Medulla oblongata (tissue), 1 donor: ENCODE measurements at regions not wholly inside any gene's neighbourhood (a gene's known extent, or its start where the extent isn't known, plus 50 kb on each side); places are given as distances from the start of the nearest gene placed in this dataset.
"Not testable (repeated sequence)": the region's sequence is repeated elsewhere in the genome, so short reads cannot be mapped to it uniquely, and the experiment has no call there.

ENCODE experiments used
- DNase-seq: peaks from one replicate; pipeline ENCODE4 v3.0.0-alpha.2; 2015; ENCODE audit errors: extremely low spot score

DNA sequence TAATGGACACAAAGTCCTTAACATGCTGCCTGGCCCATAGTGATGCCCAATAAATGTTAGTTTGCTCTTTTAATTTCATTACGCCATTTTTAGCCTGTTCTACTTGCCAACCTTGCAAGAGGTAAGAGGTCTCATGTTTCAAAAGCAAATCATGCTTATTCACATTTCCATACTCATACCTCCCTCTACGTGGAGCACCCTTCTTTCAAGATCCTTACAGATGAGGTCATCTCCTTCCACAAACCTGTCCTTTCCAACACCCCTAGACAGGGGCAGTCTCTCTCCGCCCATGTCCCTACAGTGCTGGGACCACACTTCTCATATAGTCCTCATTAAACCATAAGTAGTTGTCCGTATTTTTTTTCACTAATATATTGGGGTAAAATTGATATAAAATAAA lies 271.3 kb downstream of the FGFR2 start:
- no peak for DNase-seq

DNA sequence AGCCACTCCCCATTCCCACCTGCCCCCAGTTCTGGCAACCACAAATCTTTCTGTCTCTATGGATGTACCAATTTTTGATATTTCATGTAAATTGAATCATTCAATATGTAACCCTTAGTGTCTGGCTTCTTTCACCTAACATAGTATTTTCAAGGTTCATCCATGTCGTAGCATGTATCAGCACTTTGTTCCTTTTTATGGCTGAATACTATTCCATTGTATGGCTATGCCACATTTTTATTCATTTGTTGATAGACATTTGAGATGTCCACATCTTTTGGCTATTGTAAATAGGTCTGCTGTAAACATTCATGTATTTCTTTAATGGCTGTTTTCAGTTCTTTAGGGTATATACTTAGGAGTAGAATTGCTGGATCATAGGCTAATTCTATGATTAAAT lies 270.5 kb downstream of the FGFR2 start:
- DNase-seq: no peak

DNA sequence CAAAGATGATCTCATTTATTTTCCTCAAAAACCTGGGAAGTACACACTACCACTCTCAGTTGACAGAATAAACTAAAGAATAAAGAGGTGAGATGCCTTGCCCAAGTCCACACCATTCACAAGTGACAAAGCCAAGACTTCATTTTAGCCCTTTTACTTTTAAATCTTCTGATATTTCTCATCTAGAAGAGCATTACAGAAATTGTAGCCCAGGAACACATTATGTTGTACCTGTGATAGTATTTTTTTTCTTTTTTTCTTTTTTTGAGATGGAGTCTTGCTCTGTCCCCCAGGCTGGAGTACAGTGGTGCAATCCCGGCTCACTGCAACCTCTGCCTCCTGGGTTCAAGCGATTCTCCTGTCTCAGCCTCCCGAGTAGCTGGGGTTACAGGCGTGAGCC lies 268.6 kb downstream of the FGFR2 start:
- DNase-seq: not testable (repeated sequence)

DNA sequence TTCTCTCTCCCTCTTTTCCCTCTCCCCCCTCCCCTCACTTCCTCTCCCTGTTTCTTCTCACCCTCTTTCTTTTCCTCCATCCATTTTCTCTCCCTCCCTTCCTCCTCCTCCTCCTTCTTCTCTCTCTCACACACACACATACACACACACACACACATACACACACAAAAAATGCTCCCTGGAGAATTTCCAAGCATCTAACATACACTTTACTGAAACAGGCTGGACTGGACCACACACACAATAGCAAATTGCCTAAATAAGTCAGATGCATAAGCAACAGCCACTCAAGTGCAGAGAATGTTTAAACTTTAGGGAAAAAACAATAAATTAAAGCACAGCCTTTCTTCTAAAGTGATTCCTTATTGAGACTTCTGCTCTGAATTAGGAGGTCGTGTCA lies 267.7 kb downstream of the FGFR2 start:
- no peak for DNase-seq

DNA sequence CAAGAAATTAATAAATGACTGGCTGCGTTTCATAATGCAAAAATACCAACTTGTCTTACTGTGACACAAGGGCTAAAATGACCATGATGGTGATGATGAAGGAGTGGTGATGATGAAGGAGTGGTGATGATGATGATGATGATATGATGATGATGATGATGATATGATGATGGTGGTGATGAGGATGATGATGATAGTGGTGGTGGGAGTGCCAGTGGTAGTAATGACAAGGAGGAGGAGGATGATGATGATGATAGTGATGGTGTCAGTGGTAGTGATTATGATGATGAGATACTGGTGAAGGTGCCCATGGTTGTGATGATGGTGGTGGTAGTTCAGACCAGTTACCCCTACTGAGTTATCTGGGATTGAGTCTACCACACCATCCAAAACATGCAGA lies 265.9 kb downstream of the FGFR2 start:
- no peak for DNase-seq

DNA sequence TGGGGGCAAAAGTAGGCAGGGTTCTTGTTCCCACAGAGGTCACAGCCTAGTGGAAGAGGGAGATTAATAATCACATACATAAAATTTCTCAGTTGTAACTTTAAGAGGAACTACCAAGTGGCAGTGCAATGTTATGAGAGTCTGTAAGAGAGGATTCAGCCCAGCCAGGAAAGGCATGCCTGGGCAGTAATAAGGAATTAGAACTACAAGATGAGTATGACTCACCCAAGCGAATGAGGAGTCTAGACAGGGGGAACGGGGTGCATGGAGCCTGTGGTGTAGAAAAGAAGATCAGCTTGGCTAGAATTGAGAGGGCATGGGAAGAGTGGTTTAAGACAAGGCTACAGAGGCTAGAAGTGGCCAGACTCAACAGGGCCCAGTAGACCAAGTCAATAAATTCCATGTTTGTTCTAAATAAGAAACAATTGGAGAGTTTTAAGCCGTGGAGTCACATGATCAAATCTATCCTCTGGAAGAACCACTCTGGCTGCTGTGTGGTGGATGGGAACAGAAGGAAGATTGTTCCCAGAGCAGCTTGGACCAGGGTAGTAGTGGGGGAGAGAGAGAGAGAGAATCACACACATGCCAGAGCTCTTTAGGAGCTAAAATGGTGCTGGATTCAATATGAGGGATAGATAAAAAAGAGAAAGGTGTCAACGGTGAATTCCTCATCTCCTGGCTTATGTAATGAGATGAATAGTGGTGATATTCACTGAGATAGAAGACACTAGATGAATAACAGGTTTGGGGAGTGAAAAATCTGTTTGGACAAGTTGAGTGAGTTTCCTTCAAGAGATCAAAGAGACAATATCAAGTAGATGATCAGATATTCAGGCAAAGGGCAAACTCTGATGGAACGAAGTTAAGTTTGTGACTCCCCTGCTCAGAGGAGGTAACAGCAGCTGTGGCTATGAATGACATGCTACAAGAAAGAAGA lies 265.1 kb downstream of the FGFR2 start:
- peak; percentile 38 for DNase-seq

DNA sequence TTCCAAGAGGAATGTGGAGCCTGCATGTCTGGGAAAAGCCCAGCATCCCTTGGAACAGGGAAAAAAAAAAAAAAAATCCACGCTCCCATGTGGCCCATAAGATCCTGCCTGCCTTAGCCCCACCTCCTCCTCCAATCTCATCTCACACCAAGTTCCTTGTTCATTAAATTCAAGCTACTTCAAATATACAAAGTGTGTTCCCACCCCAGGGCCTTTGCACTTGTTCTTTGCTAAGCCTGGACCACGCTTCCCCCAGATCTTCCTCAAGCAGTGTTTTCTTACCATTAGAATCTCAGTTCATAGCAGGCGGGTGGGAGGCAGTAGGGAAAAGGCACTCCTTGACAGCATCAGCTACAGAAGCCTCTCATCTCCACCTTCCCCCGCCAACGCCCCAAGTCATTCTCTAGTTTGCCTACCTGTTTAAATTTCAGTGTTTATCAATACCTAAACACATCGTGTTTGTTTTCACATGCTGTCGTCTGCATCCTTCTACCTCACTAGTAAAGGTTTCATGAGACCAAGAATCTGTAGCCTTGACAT lies 262.8 kb downstream of the FGFR2 start:
- no peak for DNase-seq

DNA sequence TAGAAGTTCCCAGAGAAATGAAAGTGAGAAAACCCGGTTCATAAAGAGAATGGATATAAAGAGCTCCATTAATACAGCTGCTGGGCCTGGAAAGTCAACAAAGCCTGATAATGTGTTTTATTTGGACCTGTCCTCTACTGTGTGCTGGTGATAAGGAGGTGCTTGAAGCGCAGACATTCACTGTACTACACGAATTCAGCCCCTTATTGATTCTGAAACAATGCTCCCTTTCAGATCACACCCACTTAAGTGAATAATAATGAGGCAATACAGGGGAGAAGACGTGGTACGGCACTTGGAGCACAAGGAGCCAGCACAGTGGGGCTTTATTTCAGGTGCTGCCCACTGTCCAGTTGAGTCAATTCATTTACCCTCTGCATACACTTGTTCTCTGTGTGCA lies 260.8 kb downstream of the FGFR2 start:
- DNase-seq: peak; percentile 13

DNA sequence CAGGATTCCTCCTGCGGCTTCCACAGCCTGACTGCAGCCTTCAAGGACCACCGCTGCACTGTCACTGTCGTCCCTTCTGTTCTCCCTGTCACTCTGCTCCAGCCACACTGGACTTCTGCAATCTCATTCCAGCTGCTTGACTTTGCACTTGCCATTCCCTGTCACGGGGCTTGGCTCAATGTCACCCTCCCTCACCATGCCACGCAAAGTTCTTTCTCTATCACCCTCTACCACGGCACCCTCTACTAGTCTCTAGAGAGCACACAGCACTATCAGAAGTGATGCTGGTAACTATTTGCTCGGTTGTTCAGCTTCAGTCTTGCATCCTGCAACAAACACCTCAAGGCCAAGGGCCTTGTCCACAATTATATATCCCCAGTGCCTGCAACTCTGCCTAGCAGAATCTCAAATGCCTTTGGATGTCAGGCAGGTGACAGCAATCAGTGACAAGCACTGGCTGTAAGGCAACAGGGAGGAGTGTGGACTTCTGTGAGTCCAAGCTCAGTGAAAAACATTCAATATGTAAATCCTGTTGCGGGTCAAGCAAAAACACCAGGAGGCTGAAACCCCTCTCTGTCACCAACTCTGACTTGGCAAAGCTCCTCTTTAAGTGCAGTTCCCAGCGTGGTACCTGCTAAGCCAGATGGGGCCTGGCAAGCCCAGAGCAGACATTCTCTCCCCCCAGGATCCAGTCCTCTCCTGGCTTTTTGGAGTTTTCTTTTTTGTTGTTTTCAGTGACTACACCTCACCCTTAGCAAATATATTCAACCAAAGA lies 259.9 kb downstream of the FGFR2 start:
- DNase-seq: no peak

DNA sequence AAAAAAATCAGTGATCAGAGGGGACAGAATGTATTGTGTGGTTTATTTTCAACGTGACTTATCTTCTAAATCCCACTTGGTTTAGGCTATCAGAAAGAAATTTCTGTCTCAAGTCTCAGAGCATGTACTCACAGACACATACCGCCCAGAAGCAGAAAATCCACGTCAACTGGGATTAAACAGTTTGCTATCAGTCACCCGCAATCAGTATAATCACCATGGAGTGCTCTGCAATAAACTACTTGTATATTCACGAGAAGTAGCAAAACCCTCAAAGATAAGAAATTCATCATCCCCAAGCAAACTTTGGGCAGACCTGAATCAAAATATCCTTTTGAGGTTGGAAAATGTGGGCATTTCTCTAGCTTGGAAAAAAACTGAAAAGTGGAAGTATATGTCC lies 259.1 kb downstream of the FGFR2 start:
- DNase-seq: no peak

DNA sequence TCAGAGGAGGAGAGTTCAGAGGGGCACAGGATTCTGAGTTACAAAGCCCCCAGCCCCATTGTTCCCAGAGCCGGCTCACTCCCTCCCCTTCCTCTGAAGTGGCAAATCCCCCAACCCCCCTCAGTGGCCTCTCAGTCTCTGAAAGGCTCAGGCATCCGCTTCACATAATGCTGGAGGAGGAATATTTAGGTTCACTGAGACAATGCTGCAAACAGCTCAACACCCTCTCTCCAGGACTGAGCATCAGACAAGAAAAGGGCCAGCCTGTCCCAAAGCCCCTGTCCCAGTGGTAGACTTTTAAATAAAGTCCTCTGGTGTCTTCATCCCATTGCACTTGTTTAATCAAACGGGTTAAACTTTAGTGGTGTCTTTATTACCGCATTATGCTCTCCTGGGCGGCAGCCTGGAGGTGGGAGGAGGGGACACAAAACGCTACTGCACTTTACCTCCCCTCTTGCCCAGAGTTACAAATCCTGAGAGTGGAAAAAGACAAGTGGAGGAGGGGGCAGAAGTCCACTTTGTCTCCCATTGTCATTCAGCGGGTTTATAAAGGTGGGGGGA lies 257.9 kb downstream of the FGFR2 start:
- no peak for DNase-seq

DNA sequence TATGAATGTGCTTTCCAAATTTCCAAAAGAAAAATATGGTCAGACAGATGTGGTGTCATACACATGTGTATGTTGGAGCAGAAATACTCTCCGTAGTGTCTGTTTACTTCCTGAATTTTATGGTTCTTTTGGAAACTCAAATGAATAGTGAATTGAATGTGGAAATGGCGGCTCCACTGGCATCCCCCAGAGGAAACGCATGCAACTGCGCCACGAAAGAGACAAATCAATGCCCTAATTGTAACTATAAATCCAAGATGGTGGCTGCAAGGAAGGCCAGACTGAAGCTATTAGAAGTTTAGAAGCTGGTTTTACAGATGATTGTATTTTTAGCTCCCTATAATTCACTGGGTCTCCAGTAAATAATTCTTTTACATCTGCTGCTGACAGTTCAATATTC lies 246.7 kb downstream of the FGFR2 start:
- DNase-seq: no peak

DNA sequence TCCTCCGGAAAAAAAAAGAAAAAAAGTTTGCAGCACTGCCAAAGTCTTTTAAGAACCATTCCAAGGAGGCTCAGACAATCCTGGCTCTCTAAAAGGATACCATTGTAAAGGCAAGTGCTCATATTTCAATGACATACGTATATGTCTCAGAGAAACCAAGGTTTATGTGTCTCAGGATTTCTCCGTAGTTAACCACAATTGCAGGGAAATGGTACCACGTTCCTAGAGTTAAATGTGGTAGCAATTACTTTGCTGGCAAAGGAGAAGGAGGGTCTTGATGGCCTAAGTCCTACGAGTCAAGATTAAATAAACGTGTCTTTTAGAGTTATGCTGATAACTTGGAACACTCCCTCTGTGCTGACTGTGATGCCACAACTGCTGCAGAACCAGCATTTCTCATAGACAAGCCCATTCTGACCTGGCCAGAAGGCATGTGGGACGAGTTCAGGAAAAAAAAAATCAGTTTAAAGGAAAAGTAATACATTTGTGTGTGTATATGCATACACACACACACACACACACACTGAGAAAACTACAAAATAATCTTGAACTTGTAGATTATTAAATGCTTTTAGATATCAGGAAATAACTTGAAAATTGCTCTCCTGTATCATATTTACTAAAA lies 245.9 kb downstream of the FGFR2 start:
- DNase-seq: no peak

DNA sequence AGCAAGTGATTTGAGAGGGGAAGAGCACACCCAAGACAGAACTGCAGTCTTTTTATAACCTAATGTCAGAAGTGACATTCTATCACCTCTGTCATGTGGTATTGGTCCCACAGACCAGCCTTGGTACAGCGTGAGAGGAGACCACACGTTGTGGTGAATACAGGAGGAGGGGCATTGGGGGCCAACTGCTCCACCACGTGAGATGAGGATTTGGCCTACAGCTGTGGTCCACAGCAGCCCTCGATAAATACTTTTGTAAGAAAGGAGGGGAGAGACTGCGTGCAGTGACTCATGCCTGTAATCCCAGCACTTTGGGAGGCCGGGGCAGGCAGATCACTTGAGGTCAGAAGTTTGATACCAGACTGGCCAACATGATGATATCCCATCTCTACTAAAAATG lies 243.1 kb downstream of the FGFR2 start:
- DNase-seq: no peak

DNA sequence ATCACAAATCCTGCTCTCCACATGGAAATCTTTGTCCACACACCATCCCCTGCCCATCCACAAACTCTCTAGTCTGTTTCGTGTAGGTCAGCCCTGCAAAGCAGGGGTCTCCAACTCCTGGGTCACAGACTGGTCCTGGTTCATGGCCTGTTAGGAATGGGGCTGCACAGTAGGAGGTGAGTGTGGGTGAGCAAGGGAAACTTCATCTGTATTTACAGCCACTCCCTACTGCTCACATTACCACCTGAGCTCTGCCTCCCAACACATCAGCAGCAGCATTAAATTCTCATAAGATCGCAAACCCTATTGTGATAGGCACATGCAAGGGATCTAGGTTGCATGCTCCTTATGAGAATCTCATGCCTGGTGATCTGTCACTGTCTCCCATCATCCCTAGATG lies 242.1 kb downstream of the FGFR2 start:
- no peak for DNase-seq

DNA sequence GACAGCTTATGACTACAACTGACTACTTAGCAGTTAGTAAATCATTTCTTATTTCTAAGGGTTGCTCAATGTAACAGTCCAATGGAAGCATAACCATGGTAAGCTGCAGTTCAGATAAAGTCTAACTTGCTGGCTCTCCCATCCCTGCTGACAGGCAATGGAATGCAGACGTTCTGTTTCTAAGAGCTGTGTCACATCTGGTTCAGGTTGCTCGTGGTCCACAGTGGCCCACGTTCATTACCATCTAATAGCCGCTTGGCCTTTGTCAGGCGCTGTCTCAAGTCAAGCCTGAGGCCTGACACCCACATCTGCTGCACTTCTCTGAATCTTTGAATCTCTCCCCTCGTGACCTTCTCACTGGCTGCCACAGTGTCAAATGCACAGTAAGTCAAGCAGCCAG lies 240.8 kb downstream of the FGFR2 start:
- no peak for DNase-seq

DNA sequence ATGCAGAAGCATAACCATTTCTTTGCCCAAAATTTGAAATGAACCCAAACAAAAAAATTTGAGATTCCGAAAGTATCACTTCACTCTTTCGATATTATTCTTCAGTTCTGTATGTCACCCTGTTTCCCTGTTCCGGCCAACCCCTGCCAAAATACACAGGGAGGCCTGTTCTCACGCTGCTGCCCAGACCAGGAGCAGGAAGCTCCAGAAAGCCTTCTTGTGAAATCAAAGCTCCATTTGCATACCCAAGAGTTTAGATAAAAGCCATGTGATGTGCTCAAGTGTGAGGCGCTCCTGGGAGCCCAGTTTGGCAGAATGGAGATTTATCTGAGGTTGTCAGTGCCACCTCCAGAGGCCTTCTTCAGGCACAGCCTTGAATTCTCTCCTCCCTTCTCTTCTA lies 236.2 kb downstream of the FGFR2 start:
- no peak for DNase-seq

DNA sequence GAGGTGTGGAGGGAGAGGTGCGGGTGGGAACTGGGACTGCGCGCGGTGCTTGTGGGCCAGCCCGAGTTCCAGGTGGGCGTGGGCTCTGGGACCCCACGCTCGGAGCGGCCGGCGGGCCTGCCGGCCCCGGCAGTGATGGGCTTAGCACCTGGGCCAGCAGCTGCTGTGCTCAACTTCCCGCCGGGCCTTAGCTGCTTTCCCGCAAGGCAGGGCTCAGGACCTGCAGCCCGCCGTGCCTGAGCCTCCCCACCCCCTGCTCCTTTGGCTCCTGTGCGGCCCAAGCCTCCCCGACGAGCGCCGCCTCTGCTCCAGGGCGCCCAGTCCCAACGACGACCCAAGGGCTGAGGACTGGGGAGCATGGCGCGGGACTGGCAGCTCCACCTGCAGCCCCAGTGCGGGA lies 232.7 kb downstream of the FGFR2 start:
- DNase-seq: no peak

DNA sequence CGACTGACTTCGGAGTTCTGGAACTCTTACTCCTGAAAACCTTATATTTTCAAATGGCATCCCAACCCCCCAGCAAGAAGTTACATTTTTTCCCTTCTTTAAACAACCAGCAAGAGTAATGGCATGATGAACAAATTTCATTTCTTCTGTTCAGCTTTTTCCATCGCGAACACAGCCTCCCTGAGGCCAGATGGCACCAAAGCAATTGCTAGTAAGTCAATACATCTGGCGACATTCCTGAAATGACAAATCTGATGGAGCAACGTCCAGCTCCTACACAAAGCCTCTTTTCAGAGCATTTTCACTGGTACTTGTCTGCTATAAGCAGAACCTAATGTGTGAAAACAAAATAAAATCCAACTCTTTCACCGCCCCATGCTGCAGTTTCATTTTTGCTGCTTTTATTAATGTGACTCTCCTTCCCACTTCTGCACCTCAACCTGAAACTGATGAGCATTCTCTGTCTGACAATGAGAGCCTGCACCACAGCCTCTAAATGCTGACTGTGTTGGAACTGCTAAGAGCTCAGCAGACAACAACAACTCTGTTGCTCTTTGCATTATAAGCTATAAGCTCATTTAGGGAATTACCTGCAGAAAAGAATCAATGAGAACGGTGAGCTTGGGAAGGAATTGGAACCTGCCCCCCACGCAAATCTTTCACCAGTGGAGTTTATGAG lies 229.8 kb downstream of the FGFR2 start:
- DNase-seq: peak; percentile 37

DNA sequence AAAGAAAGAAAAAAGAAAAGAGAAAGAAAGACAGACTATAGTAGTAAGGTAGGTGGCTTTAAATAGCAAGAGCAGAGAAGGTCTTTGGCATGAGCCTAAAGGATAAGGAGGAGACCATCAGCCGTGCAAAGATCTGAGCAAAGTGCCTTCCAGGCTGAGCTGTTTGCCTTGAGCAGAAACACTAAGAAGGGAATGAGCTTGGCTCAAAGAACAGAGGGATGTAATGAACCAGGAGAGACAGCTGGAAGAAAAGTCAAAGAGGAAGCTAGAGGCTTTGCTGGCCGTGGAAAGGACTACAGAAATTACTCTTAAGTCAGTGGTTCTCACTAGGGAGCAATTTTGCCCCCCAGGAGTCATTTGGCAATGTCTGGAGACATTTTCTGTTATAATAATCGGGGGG lies 228.6 kb downstream of the FGFR2 start:
- DNase-seq: peak; percentile 32

DNA sequence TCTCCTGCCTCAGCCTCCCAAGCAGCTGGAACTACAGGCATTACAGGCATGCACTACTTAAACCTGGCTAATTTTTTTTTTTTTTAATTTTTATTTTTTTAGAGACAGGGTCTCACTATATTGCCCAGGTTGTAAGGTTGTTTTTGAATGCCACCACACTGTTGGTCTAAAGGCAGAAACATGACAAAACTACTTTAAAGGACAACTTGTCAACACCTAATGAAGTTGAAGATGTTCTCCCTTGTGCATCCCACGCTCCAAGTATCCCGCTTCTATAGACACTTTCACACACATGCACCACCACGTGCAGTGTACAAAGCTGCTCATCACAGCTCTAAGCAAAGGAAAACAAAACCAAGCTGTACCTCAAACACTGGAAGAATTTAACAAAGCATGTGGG lies 226.4 kb downstream of the FGFR2 start:
- DNase-seq: no peak
